ENCODE measurements at regions not wholly inside any gene's neighbourhood (a gene's known extent, or its start where the extent isn't known, plus 50 kb on each side); places are given as distances from the start of the nearest gene placed in this dataset.

- no peak for TF ChIP-seq CTCF (conservative IDR thresholded peaks at IDR 0.05; ENCODE audit: low read length)
- no peak for TF ChIP-seq EZH2phosphoT487 (IDR thresholded peaks at IDR 0.05; ENCODE audit: borderline replicate concordance, low read depth, low read length)
Measured at GRCh38 chr4:152206646-152207377, 329.1 kb downstream of the FBXW7 start.

All from OCI-LY7 (cell line).